Adrenal gland (tissue), 5 donors: ENCODE measurements at regions not wholly inside any gene's neighbourhood (a gene's known extent, or its start where the extent isn't known, plus 50 kb on each side); places are given as distances from the start of the nearest gene placed in this dataset.
"Not testable (repeated sequence)": the region's sequence is repeated elsewhere in the genome, so short reads cannot be mapped to it uniquely, and the experiment has no call there.

Source experiments
- CTCF ChIP-seq, 6 experiments: fragments of 450-650 bp in 4 of 6; fragments of 200-600 bp in 2 of 6; sonication (generic) in 1 of 6; IDR thresholded peaks; 1 replicate in 5 of 6; 2 replicates in 1 of 6; pipeline versions ENCODE4 v1.5.1 to v1.8.0; 2016 to 2021; ENCODE audit warnings: antibody characterized with exemption in 6 of 6, mild to moderate bottlenecking in 2 of 6, moderate library complexity in 1 of 6
- POLR2A ChIP-seq, 2 donors: fragments of 450-650 bp; IDR thresholded peaks; one replicate each; pipeline ENCODE4 v1.6.1; 2017; ENCODE audit warnings: antibody characterized with exemption in 2 of 2, mild to moderate bottlenecking in 2 of 2, moderate library complexity in 1 of 2
- donor health status: DM: no; HTN: no; CAD: no.

- TF ChIP-seq POLR2A, CTCF (IDR thresholded peaks at IDR 0.05): not testable (repeated sequence)
Measured at GRCh38 chr1:120565396-120565795, 150.6 kb downstream of the NBPF8 start.
